ENCODE measurements at regions not wholly inside any gene's neighbourhood (a gene's known extent, or its start where the extent isn't known, plus 50 kb on each side); places are given as distances from the start of the nearest gene placed in this dataset.
A peak's percentile ranks its signal among the peaks of the same experiment; 100 is the strongest.

GRCh38 chr7:7118822-7119221, 63.5 kb upstream of the C1GALT1 start:
- no peak for DNase-seq (ENCODE audit: low read depth)

GRCh38 chr7:7119729-7120128, 62.6 kb upstream of the C1GALT1 start:
- no peak for DNase-seq (ENCODE audit: low read depth)

- no peak for DNase-seq (ENCODE audit: low read depth)
Observed at GRCh38 chr7:7122033-7122478, 60.3 kb upstream of the C1GALT1 start.

GRCh38 chr7:7122701-7123281, 59.6 kb upstream of the C1GALT1 start:
- peak; percentile 29 for DNase-seq (ENCODE audit: low read depth)

- no peak for DNase-seq (ENCODE audit: low read depth)
Observed at GRCh38 chr7:7125963-7126362, 56.4 kb upstream of the C1GALT1 start.

- DNase-seq (ENCODE audit: low read depth): no peak
Observed at GRCh38 chr7:7127773-7128172, 54.6 kb upstream of the C1GALT1 start.

- DNase-seq (ENCODE audit: low read depth): no peak
Observed at GRCh38 chr7:7129381-7129780, 53.0 kb upstream of the C1GALT1 start.

GRCh38 chr7:7131273-7131672, 51.1 kb upstream of the C1GALT1 start:
- no peak for DNase-seq (ENCODE audit: low read depth)

Data from HS-27A (cell line).